Caco-2 (cell line): ENCODE measurements at regions not wholly inside any gene's neighbourhood (a gene's known extent, or its start where the extent isn't known, plus 50 kb on each side); places are given as distances from the start of the nearest gene placed in this dataset.

ENCODE experiments used
- BruUV-seq: library from RNA; stranded (reverse); fragments of 400-500 nt; replicated peaks from 2 replicates; lab custom pipeline; 2021; lab: Mats Ljungman, UMichigan
- CTCF ChIA-PET: fragments of 300-600 bp; sonication (Branson Sonifier 250); formaldehyde crosslinking; loops from one replicate; lab custom pipeline; 2022; ENCODE audit warnings: antibody characterized with exemption; lab: Charles Lee
- POLR2A ChIA-PET: fragments of 300-600 bp; sonication (Branson Sonifier 250); formaldehyde crosslinking; loops from one replicate; lab custom pipeline; 2022; ENCODE audit warnings: antibody characterized with exemption; lab: Charles Lee
- DNase-seq, 2 experiments: peaks; one replicate each; pipeline versions ENCODE4 v3.0.0 to v3.0.0-alpha.2; 2020 to 2022
- H3K27me3 ChIP-seq: replicated peaks from 2 replicates; pipeline ENCODE4 v1.6.0; 2011; ENCODE audit warnings: low read length; ENCODE audit not compliant: control insufficient read depth, insufficient read depth
- H3K36me3 ChIP-seq: 2 replicates; pipeline ENCODE4 v1.5.1; 2011; ENCODE audit warnings: low read length; ENCODE audit not compliant: control insufficient read depth, insufficient read depth
- H3K4me1 ChIP-seq: fragments of 250-450 bp; sonication (Bioruptor Pico); 2 replicates; pipeline ENCODE4 v1.5.1; 2020; ENCODE audit warnings: mild to moderate bottlenecking
- H3K4me3 ChIP-seq: 2 replicates; pipeline ENCODE4 v1.5.1; 2011; ENCODE audit warnings: low read depth, mild to moderate bottlenecking, control low read depth, low read length
- H3K9me3 ChIP-seq: fragments of 250-450 bp; sonication (Bioruptor Pico); 2 replicates; pipeline ENCODE4 v1.5.1; 2020; ENCODE audit warnings: mild to moderate bottlenecking, moderate library complexity
- H3K27ac Mint-ChIP-seq: one replicate; pipeline ENCODE4 v1.8.0; 2022; ENCODE audit warnings: mixed read lengths; ENCODE audit not compliant: unreplicated experiment
- H3K27me3 Mint-ChIP-seq: one replicate; pipeline ENCODE4 v1.8.0; 2022; ENCODE audit warnings: mixed read lengths; ENCODE audit not compliant: insufficient read depth, unreplicated experiment
- H3K36me3 Mint-ChIP-seq: one replicate; pipeline ENCODE4 v1.8.0; 2022; ENCODE audit warnings: mild to moderate bottlenecking, mixed read lengths; ENCODE audit not compliant: insufficient read depth, unreplicated experiment
- H3K4me1 Mint-ChIP-seq: one replicate; pipeline ENCODE4 v1.8.0; 2022; ENCODE audit warnings: low read depth, mixed read lengths; ENCODE audit not compliant: unreplicated experiment
- H3K4me3 Mint-ChIP-seq: one replicate; pipeline ENCODE4 v1.8.0; 2022; ENCODE audit warnings: mild to moderate bottlenecking, moderate library complexity, mixed read lengths; ENCODE audit not compliant: unreplicated experiment
- H3K9me3 Mint-ChIP-seq: one replicate; pipeline ENCODE4 v1.8.0; 2022; ENCODE audit warnings: mixed read lengths; ENCODE audit not compliant: unreplicated experiment
- CTCF ChIP-seq, 2 experiments: fragments of 200-600 bp in 1 of 2; IDR thresholded peaks; 1 replicate in 1 of 2; 2 replicates in 1 of 2; pipeline versions ENCODE4 v1.5.1 to v1.8.0; 2011 to 2022; ENCODE audit warnings: antibody characterized with exemption in 1 of 2, control low read depth in 1 of 2, inconsistent platforms in 1 of 2, low read depth in 1 of 2, low read length in 1 of 2, mild to moderate bottlenecking in 1 of 2, moderate library complexity in 1 of 2; ENCODE audit not compliant: insufficient read depth in 1 of 2, severe bottlenecking in 1 of 2, unreplicated experiment in 1 of 2
- intact Hi-C: fragments of 100-400 bp; cut with micrococcal nuclease; formaldehyde crosslinking; loops from one replicate; pipeline ENCODE4 v1.10.0; 2022; ENCODE audit not compliant: unreplicated experiment

DNA sequence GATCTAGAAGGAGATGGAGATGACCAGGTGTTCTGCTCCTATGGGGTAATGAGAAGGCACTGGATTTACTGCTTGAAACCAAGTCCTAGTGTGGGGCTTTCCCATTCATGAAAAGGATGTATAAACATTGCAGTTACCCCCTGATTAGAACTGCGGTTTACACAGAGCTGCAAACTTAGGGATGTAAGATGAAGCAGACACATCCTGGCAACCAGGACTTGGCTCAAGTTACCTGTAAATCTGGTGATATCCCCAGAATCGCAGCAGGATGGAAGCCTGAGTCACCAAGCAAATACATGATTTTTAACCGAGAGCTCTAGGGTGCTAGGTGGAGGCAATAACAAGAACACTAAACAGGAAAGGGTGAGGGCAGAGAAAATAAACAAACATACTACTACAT is 178.6 kb upstream of the MAMLD1 start:
- no peak for DNase-seq
- CTCF ChIA-PET = no interaction called here
- no peaks in the 10 kb centered on the region for H3K9me3 ChIP-seq
- Mint-ChIP-seq H3K27me3 (peaks cover 8% of the 10 kb centered on the region), H3K27ac (no peak overlapping the region), H3K4me3 (no peak overlapping the region), H3K4me1 (no peaks in the 10 kb centered on the region), H3K9me3 (peaks cover 3% of the 10 kb centered on the region), H3K36me3 (no peaks in the 10 kb centered on the region)
- H3K36me3 ChIP-seq = no peaks in the 10 kb centered on the region
- POLR2A ChIA-PET = no interaction called here
- no peak overlapping the region for H3K4me3 ChIP-seq
- no peaks in the 10 kb centered on the region for H3K4me1 ChIP-seq
- no TSS peak for BruUV-seq
- no peaks in the 10 kb centered on the region for H3K27me3 ChIP-seq
- intact Hi-C loops = no loop called here
- no peak for TF ChIP-seq CTCF (IDR thresholded peaks at IDR 0.05; ENCODE audit: insufficient read depth in 1 of 2, low read depth in 1 of 2, low read length in 1 of 2, severe bottlenecking in 1 of 2, unreplicated experiment in 1 of 2)

DNA sequence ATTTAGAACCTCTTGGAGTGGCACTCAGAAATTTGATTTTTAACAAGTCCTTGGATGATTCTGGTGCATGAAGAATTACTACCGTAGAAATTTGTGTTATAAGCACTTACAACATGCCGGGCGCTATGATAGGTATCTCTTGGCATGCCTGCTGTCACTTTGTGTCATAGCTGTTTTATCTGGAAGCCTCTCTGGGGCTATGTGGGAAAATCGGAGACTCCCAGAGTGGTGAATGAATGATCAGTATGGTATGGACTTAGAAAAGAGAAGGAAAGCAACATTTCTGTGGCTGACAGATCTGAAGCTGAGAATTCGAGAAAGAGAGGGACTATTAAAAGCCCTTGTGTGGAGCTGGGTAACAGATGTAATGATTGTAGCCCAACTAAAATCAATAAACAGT is 177.4 kb upstream of the MAMLD1 start:
- Mint-ChIP-seq H3K27ac (no peak overlapping the region), H3K36me3 (no peaks in the 10 kb centered on the region), H3K4me1 (no peaks in the 10 kb centered on the region), H3K27me3 (peaks cover 7% of the 10 kb centered on the region), H3K9me3 (no peaks in the 10 kb centered on the region), H3K4me3 (no peak overlapping the region)
- Histone ChIP-seq H3K9me3 (no peaks in the 10 kb centered on the region), H3K4me1 (no peaks in the 10 kb centered on the region), H3K27me3 (no peaks in the 10 kb centered on the region), H3K36me3 (no peaks in the 10 kb centered on the region), H3K4me3 (no peak overlapping the region)
- TF ChIP-seq CTCF (IDR thresholded peaks at IDR 0.05; ENCODE audit: insufficient read depth in 1 of 2, low read depth in 1 of 2, low read length in 1 of 2, severe bottlenecking in 1 of 2, unreplicated experiment in 1 of 2) = no peak
- DNase-seq = no peak
- BruUV-seq = no TSS peak
- intact Hi-C loops = no loop called here
- CTCF ChIA-PET = no interaction called here
- POLR2A ChIA-PET = no interaction called here

DNA sequence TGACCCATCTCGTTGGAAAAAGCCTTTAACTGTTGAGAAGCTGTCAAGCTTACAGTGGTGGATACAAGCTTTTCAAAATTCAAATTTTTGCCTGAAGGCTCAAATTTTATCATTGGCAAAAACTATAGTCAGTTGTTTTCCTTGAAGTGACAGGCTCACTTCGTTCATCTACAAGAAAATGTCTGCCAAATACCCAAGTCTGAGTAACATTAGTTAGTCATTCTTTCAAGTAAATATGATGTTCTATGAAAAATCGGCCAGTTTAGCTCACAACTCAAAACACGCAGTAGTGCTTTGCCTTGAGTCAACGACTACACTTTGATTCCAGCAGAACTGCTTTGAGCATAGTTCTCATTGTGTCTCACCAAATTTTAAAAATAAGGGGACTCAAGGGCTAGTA is 170.3 kb upstream of the MAMLD1 start:
- Mint-ChIP-seq H3K27ac (no peak overlapping the region), H3K9me3 (no peaks in the 10 kb centered on the region), H3K27me3 (no peaks in the 10 kb centered on the region), H3K36me3 (no peaks in the 10 kb centered on the region), H3K4me1 (no peaks in the 10 kb centered on the region), H3K4me3 (no peak overlapping the region)
- Histone ChIP-seq H3K4me3 (no peak overlapping the region), H3K27me3 (no peaks in the 10 kb centered on the region), H3K4me1 (no peaks in the 10 kb centered on the region), H3K9me3 (no peaks in the 10 kb centered on the region), H3K36me3 (no peaks in the 10 kb centered on the region)
- ChIA-PET POLR2A (no interaction called here), CTCF (no interaction called here)
- no peak for DNase-seq
- no peak for TF ChIP-seq CTCF (IDR thresholded peaks at IDR 0.05; ENCODE audit: insufficient read depth in 1 of 2, low read depth in 1 of 2, low read length in 1 of 2, severe bottlenecking in 1 of 2, unreplicated experiment in 1 of 2)
- no TSS peak for BruUV-seq
- intact Hi-C loops = no loop called here
